Esophagus squamous epithelium (tissue), 5 donors: ENCODE measurements at regions not wholly inside any gene's neighbourhood (a gene's known extent, or its start where the extent isn't known, plus 50 kb on each side); places are given as distances from the start of the nearest gene placed in this dataset.
"Not testable (repeated sequence)": the region's sequence is repeated elsewhere in the genome, so short reads cannot be mapped to it uniquely, and the experiment has no call there.

ENCODE experiments used
- DNase-seq: peaks from one replicate; lab custom pipeline; 2025; lab: John Stamatoyannopoulos, UW
- H3K27ac ChIP-seq, 4 donors: fragments of 200-600 bp; sonication (generic); one replicate each; pipeline ENCODE4 v1.5.1; 2016 to 2019; ENCODE audit warnings: mild to moderate bottlenecking in 1 of 4
- H3K27me3 ChIP-seq, 4 donors: fragments of 200-600 bp; sonication (generic); 1 replicate in 3 of 4; 2 replicates in 1 of 4; pipeline versions ENCODE4 v1.5.1 to v1.6.0; 2017 to 2021; ENCODE audit warnings: antibody characterized with exemption in 1 of 4
- H3K36me3 ChIP-seq, 3 donors: fragments of 200-600 bp; sonication (generic); one replicate each; pipeline ENCODE4 v1.5.1; 2016 to 2019
- H3K4me1 ChIP-seq, 3 donors: fragments of 200-600 bp; sonication (generic); one replicate each; pipeline ENCODE4 v1.5.1; 2017 to 2019
- H3K4me3 ChIP-seq, 4 donors: fragments of 200-600 bp; sonication (generic); 1 replicate in 3 of 4; 2 replicates in 1 of 4; pipeline ENCODE4 v1.5.1; 2016 to 2019; ENCODE audit warnings: mild to moderate bottlenecking in 2 of 4, moderate library complexity in 1 of 4
- H3K9me3 ChIP-seq, 3 donors: fragments of 200-600 bp; sonication (generic); one replicate each; pipeline ENCODE4 v1.5.1; 2016 to 2019
- CTCF ChIP-seq, 6 experiments: fragments of 450-650 bp in 4 of 6; fragments of 200-600 bp in 2 of 6; sonication (generic) in 2 of 6; IDR thresholded peaks; one replicate each; pipeline ENCODE4 v1.5.1; 2016 to 2019; ENCODE audit warnings: antibody characterized with exemption in 6 of 6, mild to moderate bottlenecking in 4 of 6, moderate library complexity in 4 of 6
- POLR2A ChIP-seq, 4 donors: fragments of 450-650 bp; IDR thresholded peaks; one replicate each; pipeline ENCODE4 v1.6.1; 2017; ENCODE audit warnings: antibody characterized with exemption in 4 of 4, mild to moderate bottlenecking in 4 of 4, moderate library complexity in 3 of 4
- WGBS, 2 donors: methylation state at CpG; one replicate each; pipeline ENCODE4 v1.1.5; 2018; 5-methylcytosine and 5-hydroxymethylcytosine counted together
- intact Hi-C: fragments of 100-400 bp; cut with DNase I; formaldehyde crosslinking; loops from one replicate; pipeline ENCODE4 v1.15.0; 2022
- donor health status: DM: yes; HTN: yes; CAD: no.

DNA sequence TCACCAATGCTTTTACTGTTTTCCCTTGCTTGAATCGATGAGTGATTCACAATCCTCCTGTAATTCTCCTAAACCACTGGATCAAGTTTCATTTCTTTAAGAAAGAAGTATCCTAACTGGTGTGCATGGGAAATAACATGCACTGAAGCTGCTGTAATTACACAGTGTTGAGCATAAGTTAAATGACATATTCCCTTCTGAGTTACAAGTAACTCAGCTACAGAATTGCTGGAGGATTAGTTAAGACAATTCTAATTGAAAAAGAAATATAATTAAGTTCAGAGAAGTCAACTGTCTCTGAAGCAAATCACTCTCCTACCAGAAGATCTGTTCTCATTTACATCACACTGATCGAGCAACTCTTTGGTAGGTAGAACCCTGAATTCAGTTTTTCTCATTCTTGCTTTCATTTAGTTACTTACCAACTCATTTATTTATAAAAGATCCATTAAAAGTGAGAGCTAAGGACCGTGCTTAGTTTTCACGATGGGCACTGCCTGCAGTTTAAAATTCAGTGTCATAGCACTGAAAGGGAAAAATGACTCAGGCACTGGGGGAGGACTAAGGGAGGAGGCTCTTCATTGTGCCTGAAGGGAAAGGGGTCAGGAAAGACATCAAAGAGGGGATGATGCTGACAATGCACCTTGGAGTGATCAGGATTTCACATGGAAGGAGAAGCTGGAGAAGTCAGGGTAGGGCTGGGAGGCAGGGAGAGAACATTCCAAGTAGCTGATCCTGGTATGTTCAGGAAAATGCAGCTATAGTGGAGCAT lies 327.2 kb downstream of the EMP1 start:
- intact Hi-C loops, result no loop called here
- H3K4me1 ChIP-seq, result no peaks in the 10 kb centered on the region
- no peak for DNase-seq
- no peaks in the 10 kb centered on the region for H3K9me3 ChIP-seq
- WGBS, 2 donors, result 57 to 62% methylated on average over 4 of the region's 4 CpGs
- H3K27ac ChIP-seq, result no peak overlapping the region
- peaks cover 0 to 7% (median 0%) of the 10 kb centered on the region in 4 donors for H3K27me3 ChIP-seq
- H3K36me3 ChIP-seq, result no peaks in the 10 kb centered on the region
- no peak overlapping the region for H3K4me3 ChIP-seq
- TF ChIP-seq POLR2A (IDR thresholded peaks at IDR 0.05) (no peak), CTCF (IDR thresholded peaks at IDR 0.05) (no peak)

- H3K4me3 ChIP-seq, H3K4me1 ChIP-seq, H3K9me3 ChIP-seq, DNase-seq, H3K36me3 ChIP-seq, H3K27me3 ChIP-seq, intact Hi-C loops, H3K27ac ChIP-seq: not testable (repeated sequence)
- WGBS, 2 donors, result 77 to 90% methylated on average over 4 of the region's 4 CpGs
Observed at GRCh38 chr12:13518034-13518433, 321.5 kb downstream of the EMP1 start.

GRCh38 chr12:13509740-13510139 lies 313.2 kb downstream of the EMP1 start:
- H3K9me3 ChIP-seq, result no peaks in the 10 kb centered on the region
- TF ChIP-seq POLR2A (IDR thresholded peaks at IDR 0.05) (no peak), CTCF (IDR thresholded peaks at IDR 0.05) (no peak)
- H3K4me3 ChIP-seq, result no peak overlapping the region
- intact Hi-C loops, result no loop called here
- H3K36me3 ChIP-seq, result no peaks in the 10 kb centered on the region
- H3K4me1 ChIP-seq, result peaks cover 0 to 5% (median 0%) of the 10 kb centered on the region in 3 donors
- H3K27ac ChIP-seq, result no peak overlapping the region
- no peaks in the 10 kb centered on the region for H3K27me3 ChIP-seq
- DNase-seq, result no peak

- Histone ChIP-seq H3K9me3 (no peaks in the 10 kb centered on the region), H3K4me3 (no peak overlapping the region), H3K27me3 (no peaks in the 10 kb centered on the region), H3K4me1 (peaks cover 0 to 13% (median 4%) of the 10 kb centered on the region in 3 donors), H3K36me3 (no peaks in the 10 kb centered on the region), H3K27ac (no peak overlapping the region)
- TF ChIP-seq CTCF (IDR thresholded peaks at IDR 0.05) (no peak), POLR2A (IDR thresholded peaks at IDR 0.05) (no peak)
- WGBS, 2 donors, result 72 to 73% methylated on average over 7 of the region's 7 CpGs
- intact Hi-C loops, result no loop called here
- no peak for DNase-seq
Observed at GRCh38 chr12:13505636-13506035, 309.1 kb downstream of the EMP1 start.

DNA sequence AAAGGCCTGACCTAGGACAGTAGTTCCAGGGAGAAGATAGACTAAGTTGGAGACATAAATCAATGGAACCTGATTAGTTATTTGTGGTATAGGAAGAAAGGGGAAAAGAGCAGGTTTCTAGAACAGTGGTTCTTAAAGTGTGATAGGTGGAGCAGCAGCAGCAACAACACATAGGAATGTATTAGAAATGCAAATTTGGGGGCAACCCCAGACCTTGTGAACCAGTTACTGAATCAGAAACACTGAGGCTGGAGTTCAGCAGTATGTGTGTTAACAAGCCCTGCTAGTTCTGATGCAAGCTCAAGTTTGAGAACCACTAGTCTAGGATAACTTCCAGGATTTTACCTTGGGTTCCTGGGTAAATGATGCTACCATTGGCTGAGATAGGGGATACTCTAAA lies 308.7 kb downstream of the EMP1 start:
- H3K36me3 ChIP-seq, result no peaks in the 10 kb centered on the region
- H3K4me1 ChIP-seq, result peaks cover 0 to 13% (median 4%) of the 10 kb centered on the region in 3 donors
- H3K27me3 ChIP-seq, result no peaks in the 10 kb centered on the region
- no peak overlapping the region for H3K27ac ChIP-seq
- no peak for DNase-seq
- intact Hi-C loops, result no loop called here
- TF ChIP-seq POLR2A (IDR thresholded peaks at IDR 0.05), result no peak
- H3K9me3 ChIP-seq, result no peaks in the 10 kb centered on the region
- H3K4me3 ChIP-seq, result no peak overlapping the region

GRCh38 chr12:13504736-13505135 lies 308.2 kb downstream of the EMP1 start:
- no peak for DNase-seq
- Histone ChIP-seq H3K4me3 (no peak overlapping the region), H3K27ac (no peak overlapping the region), H3K27me3 (no peaks in the 10 kb centered on the region), H3K36me3 (no peaks in the 10 kb centered on the region), H3K4me1 (peaks cover 0 to 13% (median 4%) of the 10 kb centered on the region in 3 donors), H3K9me3 (no peaks in the 10 kb centered on the region)
- intact Hi-C loops, result no loop called here
- 43 to 59% methylated on average over 5 of the region's 5 CpGs for WGBS, 2 donors
- TF ChIP-seq CTCF (IDR thresholded peaks at IDR 0.05), result no peak
